C4-2B (cell line): ENCODE measurements at regions not wholly inside any gene's neighbourhood (a gene's known extent, or its start where the extent isn't known, plus 50 kb on each side); places are given as distances from the start of the nearest gene placed in this dataset.

Experiments used
- CTCF ChIP-seq: fragments of 450-650 bp; conservative IDR thresholded peaks from 2 replicates; pipeline ENCODE4 v1.5.1; 2017; ENCODE audit warnings: mild to moderate bottlenecking
- ZFX ChIP-seq: fragments of 450-650 bp; IDR thresholded peaks from 2 replicates; pipeline ENCODE4 v1.6.1; 2017

DNA sequence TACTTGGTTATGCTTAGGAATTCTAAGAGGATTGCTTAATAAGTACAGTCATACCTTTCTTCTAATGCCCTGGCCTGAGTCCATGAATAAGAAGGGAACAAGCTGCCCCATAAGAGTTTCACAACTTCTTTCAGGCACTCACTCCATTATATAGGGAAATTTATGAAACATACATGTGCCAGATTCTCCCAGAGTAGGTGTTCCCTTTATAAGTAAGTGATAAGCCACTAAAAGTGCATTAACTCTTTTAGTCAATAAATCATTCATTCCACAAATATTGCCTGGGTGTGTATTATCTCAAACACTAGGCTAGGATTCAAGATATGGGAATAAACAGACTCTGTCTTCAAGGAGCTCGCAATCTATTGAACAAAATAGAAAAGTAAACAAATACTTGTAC lies 84.5 kb upstream of the RBBP8 start:
- TF ChIP-seq CTCF (no peak), ZFX (no peak)
